ENCODE measurements at regions not wholly inside any gene's neighbourhood (a gene's known extent, or its start where the extent isn't known, plus 50 kb on each side); places are given as distances from the start of the nearest gene placed in this dataset.

DNA sequence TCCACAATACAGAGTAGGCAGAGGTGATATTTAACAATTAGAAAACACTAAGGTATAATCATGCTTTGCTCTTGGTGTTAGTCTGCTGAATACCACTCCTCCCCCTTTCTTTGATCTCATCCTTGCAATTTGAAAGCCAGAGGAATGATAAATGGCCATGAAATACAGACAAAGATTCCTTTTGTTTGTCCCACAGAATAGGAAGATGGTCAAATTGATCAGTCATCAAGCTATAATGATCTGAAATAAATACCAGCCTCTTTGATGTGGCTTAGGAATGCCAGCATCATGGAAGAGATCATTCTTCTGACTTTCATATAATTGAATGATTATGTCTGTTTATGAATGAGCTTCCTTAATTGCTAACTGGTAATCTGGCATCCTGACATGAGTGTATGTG, 1541.7 kb upstream of the CDH8 start:
- no peak for TF ChIP-seq EZH2 (optimal IDR thresholded peaks at IDR 0.05; ENCODE audit: low read depth, low read length)
- TF ChIP-seq, protein P1, sequence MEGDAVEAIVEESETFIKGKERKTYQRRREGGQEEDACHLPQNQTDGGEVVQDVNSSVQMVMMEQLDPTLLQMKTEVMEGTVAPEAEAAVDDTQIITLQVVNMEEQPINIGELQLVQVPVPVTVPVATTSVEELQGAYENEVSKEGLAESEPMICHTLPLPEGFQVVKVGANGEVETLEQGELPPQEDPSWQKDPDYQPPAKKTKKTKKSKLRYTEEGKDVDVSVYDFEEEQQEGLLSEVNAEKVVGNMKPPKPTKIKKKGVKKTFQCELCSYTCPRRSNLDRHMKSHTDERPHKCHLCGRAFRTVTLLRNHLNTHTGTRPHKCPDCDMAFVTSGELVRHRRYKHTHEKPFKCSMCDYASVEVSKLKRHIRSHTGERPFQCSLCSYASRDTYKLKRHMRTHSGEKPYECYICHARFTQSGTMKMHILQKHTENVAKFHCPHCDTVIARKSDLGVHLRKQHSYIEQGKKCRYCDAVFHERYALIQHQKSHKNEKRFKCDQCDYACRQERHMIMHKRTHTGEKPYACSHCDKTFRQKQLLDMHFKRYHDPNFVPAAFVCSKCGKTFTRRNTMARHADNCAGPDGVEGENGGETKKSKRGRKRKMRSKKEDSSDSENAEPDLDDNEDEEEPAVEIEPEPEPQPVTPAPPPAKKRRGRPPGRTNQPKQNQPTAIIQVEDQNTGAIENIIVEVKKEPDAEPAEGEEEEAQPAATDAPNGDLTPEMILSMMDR (IDR thresholded peaks at IDR 0.05; ENCODE audit: low read length), result no peak
